ENCODE measurements at regions not wholly inside any gene's neighbourhood (a gene's known extent, or its start where the extent isn't known, plus 50 kb on each side); places are given as distances from the start of the nearest gene placed in this dataset.

GRCh38 chr4:75255261-75255660 lies 258.9 kb downstream of the RCHY1 start (continued):
- TF ChIP-seq, protein P1, sequence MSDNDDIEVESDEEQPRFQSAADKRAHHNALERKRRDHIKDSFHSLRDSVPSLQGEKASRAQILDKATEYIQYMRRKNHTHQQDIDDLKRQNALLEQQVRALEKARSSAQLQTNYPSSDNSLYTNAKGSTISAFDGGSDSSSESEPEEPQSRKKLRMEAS (IDR thresholded peaks at IDR 0.05) = no peak
- TF ChIP-seq WIZ (CRISPR knock-in tag; IDR thresholded peaks at IDR 0.05) = no peak
- no peak for TF ChIP-seq TGIF2 (CRISPR knock-in tag; IDR thresholded peaks at IDR 0.05)
- TF ChIP-seq, protein P2, sequence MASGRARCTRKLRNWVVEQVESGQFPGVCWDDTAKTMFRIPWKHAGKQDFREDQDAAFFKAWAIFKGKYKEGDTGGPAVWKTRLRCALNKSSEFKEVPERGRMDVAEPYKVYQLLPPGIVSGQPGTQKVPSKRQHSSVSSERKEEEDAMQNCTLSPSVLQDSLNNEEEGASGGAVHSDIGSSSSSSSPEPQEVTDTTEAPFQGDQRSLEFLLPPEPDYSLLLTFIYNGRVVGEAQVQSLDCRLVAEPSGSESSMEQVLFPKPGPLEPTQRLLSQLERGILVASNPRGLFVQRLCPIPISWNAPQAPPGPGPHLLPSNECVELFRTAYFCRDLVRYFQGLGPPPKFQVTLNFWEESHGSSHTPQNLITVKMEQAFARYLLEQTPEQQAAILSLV (CRISPR knock-in tag; IDR thresholded peaks at IDR 0.05; ENCODE audit: borderline replicate concordance) = no peak
- TF ChIP-seq HNRNPH1 (optimal IDR thresholded peaks at IDR 0.05; ENCODE audit: low read depth, low read length) = no peak
- TF ChIP-seq HNRNPK (IDR thresholded peaks at IDR 0.05; ENCODE audit: low read depth, low read length, poor library complexity, severe bottlenecking) = no peak
- no peak for TF ChIP-seq DBP (CRISPR knock-in tag; IDR thresholded peaks at IDR 0.05; ENCODE audit: not compliant biosample characterization)

- DNase-seq (ENCODE audit: low spot score) (no peak), FAIRE-seq (no peak), ATAC-seq (no peak)
- ChIA-PET CTCF (ENCODE audit: low intra/inter-chr PET ratio, low total read pairs) (no interaction called here), POLR2A (no interaction called here)
- H3K4me2 ChIP-seq (ENCODE audit: low read depth, low read length) = no peak overlapping the region
- no peak overlapping the region for H3K4me3 ChIP-seq (replicated peaks in 1 of 3; ENCODE audit: insufficient read depth in 1 of 3, low read depth in 2 of 3, low read length in 3 of 3)
- intact Hi-C loops (cut with micrococcal nuclease; ENCODE audit: unreplicated experiment) (no loop called here), in situ Hi-C loops (cut with HindIII; ENCODE audit: extremely low pct_ligation_motif_present, low pct_unique_long_range_greater_than_20kb) (no loop called here)
- H3K9me3 ChIP-seq (ENCODE audit: low read length) = no peaks in the 10 kb centered on the region
- no peaks in the 10 kb centered on the region for H3K27me3 ChIP-seq (ENCODE audit: control insufficient read depth in 1 of 2, insufficient read depth in 2 of 2, low read length in 2 of 2)
- H4K20me1 ChIP-seq (ENCODE audit: insufficient read depth, low read length) = no peaks in the 10 kb centered on the region
- no peaks in the 10 kb centered on the region for H3K79me2 ChIP-seq (ENCODE audit: insufficient read depth, low read length)
- BruUV-seq (replicated peaks) = no TSS peak
- H3K27ac ChIP-seq (ENCODE audit: extremely low read length, insufficient read depth, low read length) = no peak overlapping the region
- no peaks in the 10 kb centered on the region for H3K4me1 ChIP-seq (ENCODE audit: insufficient read depth, low read length)
- WGBS (ENCODE audit: low lambda C conversion rate) = 51% methylated on average over 6 of the region's 6 CpGs
- H2AFZ ChIP-seq (ENCODE audit: low read length) = no peak overlapping the region
- H3K9ac ChIP-seq (ENCODE audit: insufficient read depth, low read depth, low read length) = no peak overlapping the region
- no peaks in the 10 kb centered on the region for H3K36me3 ChIP-seq (replicated peaks in 1 of 2; ENCODE audit: control insufficient read depth in 1 of 2, insufficient read depth in 2 of 2, low read length in 2 of 2)
- TF ChIP-seq KAT7 (CRISPR knock-in tag; IDR thresholded peaks at IDR 0.05; ENCODE audit: borderline replicate concordance) (no peak), ZNF644 (CRISPR knock-in tag; IDR thresholded peaks at IDR 0.05; ENCODE audit: low read depth) (no peak), ZNF629 (CRISPR knock-in tag; conservative IDR thresholded peaks at IDR 0.05) (no peak), ZNF792 (CRISPR knock-in tag; IDR thresholded peaks at IDR 0.05) (no peak), BRD4 (CRISPR knock-in tag; IDR thresholded peaks at IDR 0.05) (no peak), MTA1 (CRISPR knock-in tag; IDR thresholded peaks at IDR 0.05; ENCODE audit: borderline replicate concordance) (no peak), ZNF274 (CRISPR knock-in tag; IDR thresholded peaks at IDR 0.05) (no peak), ZNF263 (CRISPR knock-in tag; IDR thresholded peaks at IDR 0.05) (no peak), CCDC6 (CRISPR knock-in tag; IDR thresholded peaks at IDR 0.05) (no peak), NAIF1 (CRISPR knock-in tag; IDR thresholded peaks at IDR 0.05; ENCODE audit: borderline replicate concordance) (no peak), ZNF543 (CRISPR knock-in tag; IDR thresholded peaks at IDR 0.05) (no peak), HNRNPL (IDR thresholded peaks at IDR 0.05; ENCODE audit: low read depth, low read length) (no peak), SUZ12 (IDR thresholded peaks at IDR 0.05; ENCODE audit: low read depth, low read length) (no peak)
- TF ChIP-seq, protein P3, sequence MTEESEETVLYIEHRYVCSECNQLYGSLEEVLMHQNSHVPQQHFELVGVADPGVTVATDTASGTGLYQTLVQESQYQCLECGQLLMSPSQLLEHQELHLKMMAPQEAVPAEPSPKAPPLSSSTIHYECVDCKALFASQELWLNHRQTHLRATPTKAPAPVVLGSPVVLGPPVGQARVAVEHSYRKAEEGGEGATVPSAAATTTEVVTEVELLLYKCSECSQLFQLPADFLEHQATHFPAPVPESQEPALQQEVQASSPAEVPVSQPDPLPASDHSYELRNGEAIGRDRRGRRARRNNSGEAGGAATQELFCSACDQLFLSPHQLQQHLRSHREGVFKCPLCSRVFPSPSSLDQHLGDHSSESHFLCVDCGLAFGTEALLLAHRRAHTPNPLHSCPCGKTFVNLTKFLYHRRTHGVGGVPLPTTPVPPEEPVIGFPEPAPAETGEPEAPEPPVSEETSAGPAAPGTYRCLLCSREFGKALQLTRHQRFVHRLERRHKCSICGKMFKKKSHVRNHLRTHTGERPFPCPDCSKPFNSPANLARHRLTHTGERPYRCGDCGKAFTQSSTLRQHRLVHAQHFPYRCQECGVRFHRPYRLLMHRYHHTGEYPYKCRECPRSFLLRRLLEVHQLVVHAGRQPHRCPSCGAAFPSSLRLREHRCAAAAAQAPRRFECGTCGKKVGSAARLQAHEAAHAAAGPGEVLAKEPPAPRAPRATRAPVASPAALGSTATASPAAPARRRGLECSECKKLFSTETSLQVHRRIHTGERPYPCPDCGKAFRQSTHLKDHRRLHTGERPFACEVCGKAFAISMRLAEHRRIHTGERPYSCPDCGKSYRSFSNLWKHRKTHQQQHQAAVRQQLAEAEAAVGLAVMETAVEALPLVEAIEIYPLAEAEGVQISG (CRISPR knock-in tag; IDR thresholded peaks at IDR 0.05) = no peak
Observed at GRCh38 chr4:75254745-75255144, 259.5 kb downstream of the RCHY1 start.
